Medulla oblongata (tissue), 1 donor: ENCODE measurements at regions not wholly inside any gene's neighbourhood (a gene's known extent, or its start where the extent isn't known, plus 50 kb on each side); places are given as distances from the start of the nearest gene placed in this dataset.
"Not testable (repeated sequence)": the region's sequence is repeated elsewhere in the genome, so short reads cannot be mapped to it uniquely, and the experiment has no call there.

Source experiments
- DNase-seq: peaks from one replicate; pipeline ENCODE4 v3.0.0-alpha.2; 2015; ENCODE audit errors: extremely low spot score

- no peak for DNase-seq
Observed at GRCh38 chr4:160485071-160485687, 1382.3 kb downstream of the RAPGEF2 start.

DNA sequence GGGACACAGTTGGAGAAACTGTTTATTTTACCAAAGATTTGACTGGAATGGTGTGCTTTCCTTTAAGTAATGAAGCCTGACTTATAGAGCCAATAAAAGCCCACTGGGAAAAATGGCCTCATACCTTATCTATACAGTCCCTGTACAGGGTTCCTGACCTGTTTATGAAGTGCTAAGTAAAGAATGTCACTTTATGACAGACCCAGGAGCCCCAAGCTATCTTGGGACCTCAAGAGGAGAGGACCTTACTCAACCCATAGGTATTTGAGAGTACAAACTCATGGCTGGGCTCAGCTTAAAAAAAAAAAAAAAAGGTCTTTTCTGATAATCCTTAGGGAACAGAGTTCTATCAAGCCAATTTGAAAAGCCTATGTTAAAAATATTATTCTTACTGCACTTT is 1389.3 kb downstream of the RAPGEF2 start:
- no peak for DNase-seq

DNA sequence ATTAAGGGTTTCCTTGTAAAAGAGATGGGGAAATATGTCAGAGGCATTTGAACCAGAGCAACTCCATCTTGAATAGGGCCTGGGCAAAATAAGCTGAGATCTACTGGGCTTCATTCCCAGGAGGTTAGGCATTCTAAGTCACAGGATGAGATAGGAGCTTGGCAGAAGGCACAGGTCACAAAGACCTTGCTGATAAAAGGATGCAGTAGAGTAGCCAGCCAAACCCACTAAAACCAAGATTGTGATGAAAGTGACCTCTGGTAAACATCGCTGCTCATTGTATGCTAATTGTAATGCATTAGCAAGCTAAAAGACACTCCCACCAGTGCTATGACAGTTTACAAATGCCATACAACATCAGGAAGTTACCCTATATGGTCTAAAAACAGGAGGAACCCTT is 1390.3 kb downstream of the RAPGEF2 start:
- no peak for DNase-seq

DNA sequence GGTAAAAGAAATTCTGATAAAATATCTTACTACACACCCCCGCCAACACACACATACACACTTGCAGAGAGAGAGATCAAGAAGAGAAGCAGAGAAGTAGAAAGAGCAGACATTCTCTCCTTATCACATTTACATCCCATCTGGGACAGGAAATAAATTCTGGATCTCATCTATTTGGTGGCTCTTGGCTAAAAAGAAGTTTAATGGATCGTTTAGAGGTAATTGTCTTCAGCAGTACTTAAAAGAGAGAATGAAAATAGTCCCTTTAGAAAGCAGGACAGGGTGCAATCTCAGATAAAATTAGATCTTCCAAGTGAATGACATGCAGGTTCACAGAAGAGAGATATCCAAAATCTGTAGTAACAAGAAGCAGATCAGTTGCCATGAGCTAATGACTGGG is 1392.5 kb downstream of the RAPGEF2 start:
- DNase-seq, result no peak

GRCh38 chr4:160498211-160498610 is 1395.3 kb downstream of the RAPGEF2 start:
- DNase-seq, result no peak

- DNase-seq, result no peak
Observed at GRCh38 chr4:160505724-160506123, 1402.8 kb downstream of the RAPGEF2 start.

DNA sequence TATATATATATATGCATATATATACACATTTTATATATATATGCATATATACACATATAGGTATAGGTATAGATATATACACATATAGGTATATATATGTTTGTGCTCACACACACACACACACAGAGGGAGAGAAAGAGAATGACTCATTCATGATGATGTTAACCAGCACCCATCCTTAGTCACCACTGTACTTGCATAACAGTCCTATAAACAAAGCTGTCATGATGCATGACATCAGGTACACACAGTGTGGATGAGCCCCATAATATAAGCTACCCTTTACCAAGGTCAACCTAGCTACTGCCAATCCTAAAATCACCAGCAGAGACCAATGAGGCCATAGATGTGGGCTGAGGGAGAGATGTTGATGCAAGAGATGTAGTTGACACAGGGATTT is 1408.0 kb downstream of the RAPGEF2 start:
- DNase-seq, result no peak

GRCh38 chr4:160514126-160514525 is 1411.2 kb downstream of the RAPGEF2 start:
- DNase-seq, result no peak

GRCh38 chr4:160523231-160523630 is 1420.4 kb downstream of the RAPGEF2 start:
- DNase-seq, result no peak

DNA sequence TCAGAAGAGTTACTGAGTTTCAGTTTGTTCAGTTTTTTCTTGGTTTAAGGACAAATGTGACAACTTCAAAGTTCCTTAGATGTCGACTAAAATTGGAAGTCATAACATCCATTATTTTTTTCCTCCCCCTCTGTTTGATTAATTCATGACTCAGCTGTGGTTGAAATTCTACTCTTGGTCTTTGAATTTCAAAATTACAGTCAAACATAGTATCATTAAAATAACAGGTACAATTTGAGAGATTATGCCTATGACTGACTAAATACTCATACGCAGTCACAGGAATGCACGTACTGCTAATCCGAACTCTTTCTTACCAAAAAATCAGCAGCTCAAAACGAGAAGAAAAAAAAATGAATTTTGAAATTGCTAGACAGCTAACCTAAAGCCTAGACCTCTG is 1434.8 kb downstream of the RAPGEF2 start:
- no peak for DNase-seq

- no peak for DNase-seq
Observed at GRCh38 chr4:160546201-160546600, 1443.3 kb downstream of the RAPGEF2 start.

DNA sequence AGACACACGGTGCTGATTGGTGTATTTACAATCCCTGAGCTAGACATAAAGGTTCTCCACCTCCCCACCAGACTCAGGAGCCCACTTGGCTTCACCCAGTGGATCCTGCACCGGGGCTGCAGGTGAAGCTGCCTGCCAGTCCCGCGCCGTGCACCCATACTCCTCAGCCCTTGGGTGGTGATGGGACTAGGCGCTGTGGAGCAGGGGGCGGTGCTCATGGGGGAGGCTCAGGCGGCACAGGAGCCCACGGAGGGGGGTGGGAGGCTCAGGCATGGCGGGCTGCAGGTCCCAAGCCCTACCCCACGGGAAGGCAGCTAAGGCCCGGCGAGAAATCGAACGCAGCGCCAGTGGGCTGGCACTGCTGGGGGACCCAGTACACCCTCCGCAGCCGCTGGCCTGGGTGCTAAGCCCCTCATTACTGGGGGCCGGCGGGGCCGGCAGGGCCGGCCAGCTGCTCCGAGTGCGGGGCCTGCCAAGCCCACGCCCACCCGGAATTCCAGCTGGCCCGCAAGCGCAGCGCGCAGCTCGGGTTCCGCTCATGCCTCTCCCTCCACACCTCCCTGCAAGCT is 1447.2 kb downstream of the RAPGEF2 start:
- not testable (repeated sequence) for DNase-seq

- no peak for DNase-seq
Observed at GRCh38 chr4:160562661-160563060, 1459.8 kb downstream of the RAPGEF2 start.

- no peak for DNase-seq
Observed at GRCh38 chr4:160563552-160564282, 1460.8 kb downstream of the RAPGEF2 start.

DNA sequence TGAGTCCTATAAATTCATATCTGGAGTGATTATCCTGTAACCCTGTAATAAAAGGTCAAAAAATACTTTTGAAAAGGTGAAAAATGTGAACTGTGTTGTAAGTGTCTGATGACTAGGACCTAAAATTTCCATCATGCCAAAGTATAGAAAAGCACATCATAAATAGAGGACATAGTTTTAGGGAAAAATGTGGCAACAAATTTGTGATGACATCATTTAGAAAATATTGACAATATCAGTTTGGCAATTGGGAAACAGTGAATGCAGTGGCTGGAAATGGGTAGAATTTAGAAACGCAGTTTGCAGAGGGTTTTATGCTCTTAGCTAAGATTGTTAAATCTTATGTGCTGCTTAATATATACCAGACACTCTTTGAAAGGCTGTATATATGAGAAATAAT is 1464.8 kb downstream of the RAPGEF2 start:
- no peak for DNase-seq

- DNase-seq, result no peak
Observed at GRCh38 chr4:160570271-160570670, 1467.4 kb downstream of the RAPGEF2 start.

- not testable (repeated sequence) for DNase-seq
Observed at GRCh38 chr4:160574272-160574671, 1471.4 kb downstream of the RAPGEF2 start.

DNA sequence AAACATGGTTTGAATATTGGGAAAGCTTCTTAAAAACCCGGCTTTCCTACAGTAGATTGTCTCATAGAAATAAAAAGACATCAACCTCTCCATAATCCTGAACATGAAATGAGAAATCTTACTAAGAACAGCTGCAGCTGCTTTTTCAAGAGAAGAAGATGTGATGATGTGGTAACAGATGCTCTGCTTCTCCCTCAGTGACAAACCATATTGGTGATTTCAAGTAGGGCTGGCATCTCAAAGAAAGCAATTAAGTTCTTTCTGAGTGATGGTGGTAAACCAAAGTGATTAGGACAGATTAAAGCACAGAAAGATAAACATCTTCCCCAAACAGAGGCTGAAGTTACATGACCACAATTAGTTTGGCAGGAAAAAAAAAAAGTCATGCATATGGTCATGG is 1477.7 kb downstream of the RAPGEF2 start:
- no peak for DNase-seq

DNA sequence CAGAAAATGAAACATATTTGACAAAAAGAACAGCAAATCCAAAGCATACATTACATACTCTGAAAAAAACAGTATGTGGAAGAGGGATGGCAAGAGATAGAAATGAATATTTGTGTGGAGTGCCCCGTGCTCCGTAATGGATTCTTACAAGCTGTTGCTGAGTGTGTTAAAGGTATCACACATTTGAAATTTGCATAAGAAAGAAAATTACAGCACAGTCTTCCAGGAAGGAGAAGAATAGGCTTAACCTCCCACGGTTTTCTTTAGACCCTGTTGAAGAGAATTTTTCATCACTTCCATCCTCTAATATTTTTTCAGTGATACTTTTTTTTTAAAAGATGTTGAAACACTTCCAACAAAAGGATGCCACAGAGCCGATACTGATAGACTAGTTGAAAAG is 1489.4 kb downstream of the RAPGEF2 start:
- DNase-seq, result no peak

GRCh38 chr4:160595646-160596045 is 1492.8 kb downstream of the RAPGEF2 start:
- DNase-seq, result no peak

DNA sequence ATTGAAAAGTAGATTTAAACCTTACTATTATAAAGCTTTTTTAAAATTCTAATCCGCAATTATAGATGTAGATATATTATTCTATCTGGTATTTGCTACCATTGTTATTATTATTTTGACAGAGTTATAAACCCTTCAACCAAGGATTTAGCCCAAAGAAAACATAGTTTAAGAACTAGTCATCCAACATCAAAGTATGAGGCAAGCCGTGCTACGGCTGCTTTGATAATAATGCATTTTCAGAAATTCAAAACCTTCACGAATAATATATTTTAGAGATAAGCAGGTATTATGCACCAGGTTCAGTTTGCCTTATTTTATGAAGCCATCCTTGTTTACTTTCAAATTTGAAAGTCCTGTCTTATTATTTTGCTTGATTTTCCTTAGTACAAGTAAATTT is 1501.7 kb downstream of the RAPGEF2 start:
- no peak for DNase-seq

DNA sequence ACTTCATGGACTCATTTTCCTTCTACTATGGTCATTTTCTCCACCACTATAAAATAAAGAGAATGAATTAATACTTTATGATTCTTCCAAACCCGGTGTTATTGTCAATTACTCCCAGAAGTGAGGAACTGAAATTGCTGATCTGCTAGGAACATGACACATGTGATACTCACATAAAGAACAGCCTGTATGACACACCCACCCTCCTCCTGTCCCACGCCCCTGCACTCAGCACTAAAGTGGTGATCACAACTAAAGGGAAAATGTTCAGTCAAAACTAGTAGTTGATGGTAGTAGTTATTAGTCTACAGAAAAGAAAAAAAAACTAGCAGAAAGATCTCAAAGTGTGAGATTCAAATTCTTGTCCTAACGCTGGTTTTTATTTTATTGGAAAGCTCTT is 1508.3 kb downstream of the RAPGEF2 start:
- DNase-seq, result no peak

- DNase-seq, result no peak
Observed at GRCh38 chr4:160631044-160631443, 1528.2 kb downstream of the RAPGEF2 start.
